Endothelial cell (in vitro differentiated cells): ENCODE measurements at regions not wholly inside any gene's neighbourhood (a gene's known extent, or its start where the extent isn't known, plus 50 kb on each side); places are given as distances from the start of the nearest gene placed in this dataset.

Experiments used
- DNase-seq: peaks from one replicate; pipeline ENCODE4 v3.0.0; 2021; ENCODE audit warnings: low spot score
- H3K27ac Mint-ChIP-seq: one replicate; pipeline ENCODE4 v1.8.0; 2021; ENCODE audit warnings: mixed read lengths, inconsistent platforms; ENCODE audit not compliant: unreplicated experiment
- H3K27me3 Mint-ChIP-seq: one replicate; pipeline ENCODE4 v1.8.0; 2021; ENCODE audit warnings: mild to moderate bottlenecking, moderate library complexity, mixed read lengths, inconsistent platforms; ENCODE audit not compliant: unreplicated experiment
- H3K36me3 Mint-ChIP-seq: one replicate; pipeline ENCODE4 v1.8.0; 2021; ENCODE audit warnings: mild to moderate bottlenecking, low read depth, mixed read lengths, inconsistent platforms; ENCODE audit not compliant: unreplicated experiment
- H3K4me1 Mint-ChIP-seq: one replicate; pipeline ENCODE4 v1.8.0; 2021; ENCODE audit warnings: mild to moderate bottlenecking, mixed read lengths, inconsistent platforms; ENCODE audit not compliant: unreplicated experiment
- H3K4me3 Mint-ChIP-seq: one replicate; pipeline ENCODE4 v1.8.0; 2021; ENCODE audit warnings: mild to moderate bottlenecking, mixed read lengths, inconsistent platforms; ENCODE audit not compliant: unreplicated experiment
- H3K9me3 Mint-ChIP-seq: one replicate; pipeline ENCODE4 v1.8.0; 2021; ENCODE audit warnings: mixed read lengths, inconsistent platforms; ENCODE audit not compliant: unreplicated experiment
- TF ChIP-seq, protein P1 (sequence below): fragments of 200-600 bp; sonication (generic); IDR thresholded peaks from one replicate; pipeline ENCODE4 v1.5.0; 2021; ENCODE audit warnings: antibody characterized with exemption; ENCODE audit not compliant: unreplicated experiment

DNA sequence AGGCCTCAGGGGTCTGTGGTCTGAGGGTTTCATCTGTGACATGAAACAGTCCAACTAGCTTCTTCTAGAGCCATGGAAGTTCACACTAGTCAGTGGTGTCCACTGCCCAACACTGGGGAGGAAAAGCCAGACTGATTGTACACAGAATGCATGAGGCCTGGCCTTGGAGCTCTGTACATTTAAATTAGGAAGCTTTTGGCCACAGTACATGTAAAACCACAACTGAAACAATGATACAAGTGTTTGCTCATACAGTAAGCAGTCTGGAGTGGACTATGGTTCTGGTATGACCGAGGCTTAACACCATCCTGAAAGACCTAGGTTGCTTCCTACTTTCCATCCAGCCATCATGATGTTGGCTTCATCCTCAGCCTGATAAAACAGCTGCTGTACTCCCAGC lies 73.8 kb upstream of the SESN3 start:
- H3K4me1 Mint-ChIP-seq: no peaks in the 10 kb centered on the region
- H3K36me3 Mint-ChIP-seq: no peaks in the 10 kb centered on the region
- H3K9me3 Mint-ChIP-seq: no peaks in the 10 kb centered on the region
- no peak overlapping the region for H3K27ac Mint-ChIP-seq
- H3K27me3 Mint-ChIP-seq: peaks cover 2% of the 10 kb centered on the region
- H3K4me3 Mint-ChIP-seq: no peak overlapping the region
- TF ChIP-seq, protein P1, sequence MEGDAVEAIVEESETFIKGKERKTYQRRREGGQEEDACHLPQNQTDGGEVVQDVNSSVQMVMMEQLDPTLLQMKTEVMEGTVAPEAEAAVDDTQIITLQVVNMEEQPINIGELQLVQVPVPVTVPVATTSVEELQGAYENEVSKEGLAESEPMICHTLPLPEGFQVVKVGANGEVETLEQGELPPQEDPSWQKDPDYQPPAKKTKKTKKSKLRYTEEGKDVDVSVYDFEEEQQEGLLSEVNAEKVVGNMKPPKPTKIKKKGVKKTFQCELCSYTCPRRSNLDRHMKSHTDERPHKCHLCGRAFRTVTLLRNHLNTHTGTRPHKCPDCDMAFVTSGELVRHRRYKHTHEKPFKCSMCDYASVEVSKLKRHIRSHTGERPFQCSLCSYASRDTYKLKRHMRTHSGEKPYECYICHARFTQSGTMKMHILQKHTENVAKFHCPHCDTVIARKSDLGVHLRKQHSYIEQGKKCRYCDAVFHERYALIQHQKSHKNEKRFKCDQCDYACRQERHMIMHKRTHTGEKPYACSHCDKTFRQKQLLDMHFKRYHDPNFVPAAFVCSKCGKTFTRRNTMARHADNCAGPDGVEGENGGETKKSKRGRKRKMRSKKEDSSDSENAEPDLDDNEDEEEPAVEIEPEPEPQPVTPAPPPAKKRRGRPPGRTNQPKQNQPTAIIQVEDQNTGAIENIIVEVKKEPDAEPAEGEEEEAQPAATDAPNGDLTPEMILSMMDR: no peak
- DNase-seq: no peak

DNA sequence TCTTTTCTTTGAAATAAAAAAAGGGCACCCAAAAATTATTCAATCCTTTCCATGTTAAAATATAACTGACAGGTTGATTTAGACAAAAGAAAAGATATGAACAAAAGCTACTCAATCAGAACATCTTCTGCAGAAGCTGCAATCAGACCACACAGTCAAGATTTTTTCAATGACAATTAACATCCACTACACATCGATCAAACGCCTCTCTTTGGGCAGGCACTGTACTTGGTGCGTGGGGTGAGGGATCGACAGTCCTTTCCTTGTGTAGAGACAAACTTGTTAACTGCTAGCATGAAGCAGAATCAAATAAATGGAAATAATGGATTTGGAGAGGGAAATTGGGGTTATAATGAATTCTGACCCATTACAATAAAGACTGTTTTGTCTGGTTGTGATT lies 71.2 kb upstream of the SESN3 start:
- DNase-seq: no peak
- Mint-ChIP-seq H3K27me3 (peaks cover 3% of the 10 kb centered on the region), H3K4me1 (peaks cover 8% of the 10 kb centered on the region), H3K27ac (no peak overlapping the region), H3K9me3 (no peaks in the 10 kb centered on the region), H3K36me3 (no peaks in the 10 kb centered on the region), H3K4me3 (no peak overlapping the region)
- TF ChIP-seq, protein P1: no peak

DNA sequence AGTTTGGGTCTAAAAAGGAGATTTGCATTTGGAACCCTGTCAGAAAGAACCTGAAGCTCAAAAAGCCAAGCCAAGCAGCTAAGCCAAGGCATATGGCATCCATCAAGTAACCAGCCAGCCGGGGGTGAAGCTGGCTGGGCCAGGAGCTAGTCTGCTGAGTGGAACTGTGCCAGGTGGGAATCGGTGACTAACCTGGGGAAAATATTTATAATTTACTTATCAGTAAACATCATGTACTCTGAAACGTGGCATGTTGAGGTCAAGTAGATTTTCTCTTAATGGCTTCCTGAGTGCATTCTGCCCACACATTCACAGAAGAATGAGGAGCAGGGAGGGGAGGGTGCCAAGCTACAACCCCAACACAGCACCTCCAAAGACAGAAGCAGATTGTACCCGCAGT lies 70.5 kb upstream of the SESN3 start:
- DNase-seq: no peak
- TF ChIP-seq, protein P1: no peak
- H3K27ac Mint-ChIP-seq: no peak overlapping the region

DNA sequence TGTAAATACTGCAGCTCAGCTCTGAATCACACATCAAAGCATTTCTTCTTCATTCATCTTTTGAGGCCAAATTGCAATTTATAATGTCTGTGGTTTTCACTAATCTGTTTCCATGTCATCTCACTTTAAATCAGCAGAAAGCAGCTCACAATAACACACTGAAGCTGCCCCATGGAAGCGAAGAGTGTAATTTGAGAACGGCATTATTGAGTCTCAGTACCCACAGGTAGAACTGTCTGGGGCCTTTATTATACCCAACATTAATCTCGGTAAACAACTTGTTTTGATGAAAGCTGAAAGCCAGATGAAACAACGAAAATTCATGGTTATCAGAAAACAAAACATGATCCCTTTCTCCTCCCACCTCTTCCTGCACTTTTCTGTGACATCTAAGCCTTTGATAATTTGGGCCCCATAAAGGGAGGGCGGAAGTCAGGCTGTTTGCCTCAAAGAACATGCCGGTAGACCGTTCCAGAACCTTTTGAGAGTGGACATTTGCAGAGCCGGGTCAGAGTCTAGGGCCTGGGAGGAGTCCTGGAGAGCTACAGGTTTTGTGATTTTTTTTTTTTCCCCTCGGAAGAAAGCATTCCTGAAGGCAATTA lies 68.2 kb upstream of the SESN3 start:
- H3K4me1 Mint-ChIP-seq: peaks cover 13% of the 10 kb centered on the region
- H3K27me3 Mint-ChIP-seq: peaks cover 3% of the 10 kb centered on the region
- no peaks in the 10 kb centered on the region for H3K36me3 Mint-ChIP-seq
- no peak overlapping the region for H3K4me3 Mint-ChIP-seq
- DNase-seq: no peak
- no peak overlapping the region for H3K27ac Mint-ChIP-seq
- TF ChIP-seq, protein P1: no peak
- no peaks in the 10 kb centered on the region for H3K9me3 Mint-ChIP-seq

More for the DNA sequence above, 70.5 kb upstream of the SESN3 start:
- Mint-ChIP-seq H3K27me3 (peaks cover 3% of the 10 kb centered on the region), H3K4me1 (peaks cover 8% of the 10 kb centered on the region), H3K9me3 (no peaks in the 10 kb centered on the region), H3K36me3 (no peaks in the 10 kb centered on the region), H3K4me3 (no peak overlapping the region)

DNA sequence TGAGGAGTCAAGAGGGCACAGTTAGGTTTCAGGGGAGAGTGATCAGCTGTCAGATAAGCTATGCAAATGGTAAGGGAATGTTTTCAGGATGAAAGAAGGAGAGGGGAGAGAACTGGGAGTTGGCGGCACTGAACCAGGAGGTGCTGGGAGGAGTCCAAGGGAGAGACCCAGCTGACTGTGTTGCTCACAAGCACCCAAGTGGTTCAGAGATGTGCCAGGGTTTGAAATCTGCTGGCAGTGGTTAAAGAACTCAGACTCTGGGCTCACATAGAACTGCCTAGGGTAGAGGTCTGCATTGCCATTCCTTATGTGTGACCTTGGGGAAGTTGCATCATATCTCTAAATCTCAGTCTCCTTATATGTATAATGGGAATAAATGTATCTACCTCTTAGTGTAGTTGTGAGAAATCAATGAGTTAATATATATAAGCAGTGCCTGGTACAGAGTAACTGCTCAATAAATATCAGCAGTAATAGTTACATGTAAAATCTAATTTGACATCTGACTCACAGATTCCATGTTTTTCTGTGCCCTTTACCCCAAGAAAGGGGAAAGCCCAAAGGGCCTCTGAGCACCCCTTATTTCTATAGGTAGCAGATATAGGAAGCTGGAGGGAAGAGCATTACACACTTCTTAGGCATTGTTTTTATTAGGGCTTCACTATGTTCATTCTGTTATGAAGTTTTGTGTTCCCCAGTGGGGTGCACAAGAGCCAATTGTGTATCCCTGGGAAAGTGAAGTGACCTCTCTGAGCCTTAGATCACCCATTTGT lies 66.9 kb upstream of the SESN3 start:
- peaks cover 3% of the 10 kb centered on the region for H3K27me3 Mint-ChIP-seq
- H3K27ac Mint-ChIP-seq: no peak overlapping the region
- H3K36me3 Mint-ChIP-seq: no peaks in the 10 kb centered on the region
- no peak overlapping the region for H3K4me3 Mint-ChIP-seq
- H3K9me3 Mint-ChIP-seq: no peaks in the 10 kb centered on the region
- TF ChIP-seq, protein P1: no peak
- no peak for DNase-seq
- peaks cover 19% of the 10 kb centered on the region for H3K4me1 Mint-ChIP-seq
